Esophagus squamous epithelium (tissue), 5 donors: ENCODE measurements at regions not wholly inside any gene's neighbourhood (a gene's known extent, or its start where the extent isn't known, plus 50 kb on each side); places are given as distances from the start of the nearest gene placed in this dataset.

Experiments
- DNase-seq: peaks from one replicate; lab custom pipeline; 2025; lab: John Stamatoyannopoulos, UW
- H3K27ac ChIP-seq, 4 donors: fragments of 200-600 bp; sonication (generic); one replicate each; pipeline ENCODE4 v1.5.1; 2016 to 2019; ENCODE audit warnings: mild to moderate bottlenecking in 1 of 4
- H3K27me3 ChIP-seq, 4 donors: fragments of 200-600 bp; sonication (generic); 1 replicate in 3 of 4; 2 replicates in 1 of 4; pipeline versions ENCODE4 v1.5.1 to v1.6.0; 2017 to 2021; ENCODE audit warnings: antibody characterized with exemption in 1 of 4
- H3K36me3 ChIP-seq, 3 donors: fragments of 200-600 bp; sonication (generic); one replicate each; pipeline ENCODE4 v1.5.1; 2016 to 2019
- H3K4me1 ChIP-seq, 3 donors: fragments of 200-600 bp; sonication (generic); one replicate each; pipeline ENCODE4 v1.5.1; 2017 to 2019
- H3K4me3 ChIP-seq, 4 donors: fragments of 200-600 bp; sonication (generic); 1 replicate in 3 of 4; 2 replicates in 1 of 4; pipeline ENCODE4 v1.5.1; 2016 to 2019; ENCODE audit warnings: mild to moderate bottlenecking in 2 of 4, moderate library complexity in 1 of 4
- H3K9me3 ChIP-seq, 3 donors: fragments of 200-600 bp; sonication (generic); one replicate each; pipeline ENCODE4 v1.5.1; 2016 to 2019
- CTCF ChIP-seq, 6 experiments: fragments of 450-650 bp in 4 of 6; fragments of 200-600 bp in 2 of 6; sonication (generic) in 2 of 6; IDR thresholded peaks; one replicate each; pipeline ENCODE4 v1.5.1; 2016 to 2019; ENCODE audit warnings: antibody characterized with exemption in 6 of 6, mild to moderate bottlenecking in 4 of 6, moderate library complexity in 4 of 6
- POLR2A ChIP-seq, 4 donors: fragments of 450-650 bp; IDR thresholded peaks; one replicate each; pipeline ENCODE4 v1.6.1; 2017; ENCODE audit warnings: antibody characterized with exemption in 4 of 4, mild to moderate bottlenecking in 4 of 4, moderate library complexity in 3 of 4
- WGBS, 2 donors: methylation state at CpG; one replicate each; pipeline ENCODE4 v1.1.5; 2018; 5-methylcytosine and 5-hydroxymethylcytosine counted together
- intact Hi-C: fragments of 100-400 bp; cut with DNase I; formaldehyde crosslinking; loops from one replicate; pipeline ENCODE4 v1.15.0; 2022
- donor health status: DM: yes; HTN: yes; CAD: no.

GRCh38 chr13:44171861-44172260 lies 201.8 kb upstream of the SERP2 start:
- no peaks in the 10 kb centered on the region for H3K9me3 ChIP-seq
- intact Hi-C loops, result no loop called here
- DNase-seq, result no peak
- no peak for TF ChIP-seq POLR2A (IDR thresholded peaks at IDR 0.05)
- TF ChIP-seq CTCF (IDR thresholded peaks at IDR 0.05), result no peak
- H3K27me3 ChIP-seq, result no peaks in the 10 kb centered on the region
- no peak overlapping the region for H3K4me3 ChIP-seq
- no peak overlapping the region for H3K27ac ChIP-seq
- no peaks in the 10 kb centered on the region for H3K36me3 ChIP-seq
- H3K4me1 ChIP-seq, result peaks cover 7 to 13% (median 12%) of the 10 kb centered on the region in 3 donors

GRCh38 chr13:44172281-44172810 lies 201.3 kb upstream of the SERP2 start:
- intact Hi-C loops, result no loop called here
- 81 to 85% methylated on average over 3 to 4 of the region's 4 CpGs for WGBS, 2 donors

GRCh38 chr13:44174769-44175425 lies 198.7 kb upstream of the SERP2 start:
- H3K27ac ChIP-seq, result peak overlapping the region; percentile 27 to 54 (median 40)
- no peak for TF ChIP-seq CTCF (IDR thresholded peaks at IDR 0.05)
- no peak for TF ChIP-seq POLR2A (IDR thresholded peaks at IDR 0.05)
- no peaks in the 10 kb centered on the region for H3K36me3 ChIP-seq
- H3K4me3 ChIP-seq, result no peak overlapping the region
- no peak for DNase-seq
- intact Hi-C loops, result no loop called here
- H3K9me3 ChIP-seq, result no peaks in the 10 kb centered on the region
- peaks cover 7 to 13% (median 12%) of the 10 kb centered on the region in 3 donors for H3K4me1 ChIP-seq
- WGBS, 2 donors, result 60% methylated on average over 3 of the region's 3 CpGs; no CpG with 5 or more reads in 1 of the 2 donors
- no peaks in the 10 kb centered on the region for H3K27me3 ChIP-seq

More at GRCh38 chr13:44172281-44172810, 201.3 kb upstream of the SERP2 start:
- no peaks in the 10 kb centered on the region for H3K9me3 ChIP-seq
- no peak overlapping the region for H3K4me3 ChIP-seq
- no peak overlapping the region for H3K27ac ChIP-seq
- no peak for DNase-seq
- H3K36me3 ChIP-seq, result no peaks in the 10 kb centered on the region
- peaks cover 7 to 13% (median 12%) of the 10 kb centered on the region in 3 donors for H3K4me1 ChIP-seq
- H3K27me3 ChIP-seq, result no peaks in the 10 kb centered on the region
- no peak for TF ChIP-seq POLR2A (IDR thresholded peaks at IDR 0.05)
- no peak for TF ChIP-seq CTCF (IDR thresholded peaks at IDR 0.05)

GRCh38 chr13:44176173-44176572 lies 197.5 kb upstream of the SERP2 start:
- Histone ChIP-seq H3K4me3 (no peak overlapping the region), H3K27ac (no peak overlapping the region), H3K4me1 (peaks cover 7 to 13% (median 12%) of the 10 kb centered on the region in 3 donors), H3K36me3 (no peaks in the 10 kb centered on the region), H3K9me3 (no peaks in the 10 kb centered on the region), H3K27me3 (no peaks in the 10 kb centered on the region)
- DNase-seq, result no peak
- TF ChIP-seq CTCF (IDR thresholded peaks at IDR 0.05) (no peak), POLR2A (IDR thresholded peaks at IDR 0.05) (no peak)
- intact Hi-C loops, result no loop called here
- WGBS, 2 donors, result no CpG with 5 or more reads among the region's 1 CpG

GRCh38 chr13:44180876-44181536 lies 192.6 kb upstream of the SERP2 start:
- intact Hi-C loops, result no loop called here
- no peaks in the 10 kb centered on the region for H3K27me3 ChIP-seq
- no peaks in the 10 kb centered on the region for H3K36me3 ChIP-seq

More at GRCh38 chr13:44180876-44181536, 192.6 kb upstream of the SERP2 start:
- no peak overlapping the region for H3K27ac ChIP-seq
- no peaks in the 10 kb centered on the region for H3K4me1 ChIP-seq
- WGBS, 2 donors, result 88 to 98% methylated on average over 5 to 8 of the region's 8 CpGs
- no peak for TF ChIP-seq CTCF (IDR thresholded peaks at IDR 0.05)
- TF ChIP-seq POLR2A (IDR thresholded peaks at IDR 0.05), result no peak
- DNase-seq, result no peak
- H3K9me3 ChIP-seq, result no peaks in the 10 kb centered on the region
- no peak overlapping the region for H3K4me3 ChIP-seq
